GM23338 (cell line): ENCODE measurements at regions not wholly inside any gene's neighbourhood (a gene's known extent, or its start where the extent isn't known, plus 50 kb on each side); places are given as distances from the start of the nearest gene placed in this dataset.

Experiments
- ATAC-seq: fragments of 200-7000 bp; cut with Tn5 transposase; 3 replicates; pipeline ENCODE4 v1.9.1; 2020
- DNase-seq: peaks from one replicate; pipeline ENCODE4 v3.0.0-alpha.2; 2015; ENCODE audit warnings: low spot score
- H2AFZ ChIP-seq: fragments of 200-600 bp; sonication (generic); 2 replicates; pipeline ENCODE4 v1.8.0; 2016; ENCODE audit warnings: antibody characterized with exemption, mild to moderate bottlenecking, moderate library complexity
- H3F3A ChIP-seq: fragments of 200-600 bp; sonication (generic); replicated peaks from 2 replicates; pipeline ENCODE4 v1.8.0; 2017; ENCODE audit warnings: antibody characterized with exemption, mixed run types, low read depth
- H3K27ac ChIP-seq: fragments of 200-600 bp; sonication (generic); 2 replicates; pipeline ENCODE4 v1.6.1; 2016; ENCODE audit warnings: low read depth
- H3K27me3 ChIP-seq: fragments of 200-600 bp; sonication (generic); 2 replicates; pipeline ENCODE4 v1.8.0; 2016; ENCODE audit warnings: mild to moderate bottlenecking, mixed run types, moderate library complexity; ENCODE audit not compliant: insufficient read depth
- H3K36me3 ChIP-seq: fragments of 200-600 bp; sonication (generic); 2 replicates; pipeline ENCODE4 v1.8.0; 2016; ENCODE audit warnings: mild to moderate bottlenecking; ENCODE audit not compliant: insufficient read depth
- H3K4me1 ChIP-seq: fragments of 200-600 bp; sonication (generic); 2 replicates; pipeline ENCODE4 v1.8.0; 2016; ENCODE audit warnings: mild to moderate bottlenecking, moderate library complexity; ENCODE audit not compliant: insufficient read depth
- H3K4me2 ChIP-seq: fragments of 200-600 bp; sonication (generic); 2 replicates; pipeline ENCODE4 v1.7.1; 2017; ENCODE audit warnings: mixed run types
- H3K4me3 ChIP-seq: fragments of 200-600 bp; sonication (generic); 2 replicates; pipeline ENCODE4 v1.6.1; 2016; ENCODE audit warnings: mixed run types
- H3K79me2 ChIP-seq: fragments of 200-600 bp; sonication (generic); replicated peaks from 2 replicates; pipeline ENCODE4 v1.8.0; 2017; ENCODE audit warnings: mild to moderate bottlenecking; ENCODE audit not compliant: insufficient read depth
- H3K9me2 ChIP-seq: fragments of 200-600 bp; sonication (generic); 2 replicates; pipeline ENCODE4 v1.8.0; 2017; ENCODE audit not compliant: insufficient read depth
- H4K20me1 ChIP-seq: fragments of 200-600 bp; sonication (generic); replicated peaks from 2 replicates; pipeline ENCODE4 v1.8.0; 2017; ENCODE audit warnings: mild to moderate bottlenecking; ENCODE audit not compliant: insufficient read depth
- H3K27ac Mint-ChIP-seq: 2 replicates; pipeline ENCODE4 v1.8.0; 2020; ENCODE audit warnings: inconsistent platforms, mild to moderate bottlenecking, moderate library complexity, mixed read lengths
- H3K27me3 Mint-ChIP-seq: 3 replicates; pipeline ENCODE4 v1.8.0; 2022; ENCODE audit warnings: low read depth, mild to moderate bottlenecking, moderate library complexity, mixed read lengths, inconsistent platforms; ENCODE audit not compliant: insufficient read depth, poor library complexity
- H3K36me3 Mint-ChIP-seq: 3 replicates; pipeline ENCODE4 v1.8.0; 2021; ENCODE audit warnings: low read depth, mild to moderate bottlenecking, inconsistent platforms, moderate library complexity, mixed read lengths
- H3K4me1 Mint-ChIP-seq: 3 replicates; pipeline ENCODE4 v1.8.0; 2020; ENCODE audit warnings: mild to moderate bottlenecking, inconsistent platforms, mixed read lengths
- H3K4me3 Mint-ChIP-seq: 3 replicates; pipeline ENCODE4 v1.8.0; 2021; ENCODE audit warnings: moderate library complexity, mild to moderate bottlenecking, inconsistent platforms, mixed read lengths
- H3K9me3 Mint-ChIP-seq: 3 replicates; pipeline ENCODE4 v1.8.0; 2020; ENCODE audit warnings: moderate library complexity, mild to moderate bottlenecking, inconsistent platforms, mixed read lengths
- CREB1 ChIP-seq: fragments of 250-450 bp; sonication (Bioruptor Pico); IDR thresholded peaks from 2 replicates; pipeline ENCODE4 v1.5.0; 2020; ENCODE audit warnings: low read depth, mild to moderate bottlenecking, moderate library complexity
- ETS1 ChIP-seq: IDR thresholded peaks from 2 replicates; pipeline ENCODE4 v1.6.1; 2016; ENCODE audit warnings: antibody characterized with exemption
- EZH2 ChIP-seq: fragments of 200-600 bp; sonication (generic); IDR thresholded peaks from one replicate; pipeline ENCODE4 v1.8.0; 2017; ENCODE audit warnings: antibody characterized with exemption, mild to moderate bottlenecking, low read depth; ENCODE audit not compliant: unreplicated experiment
- EZH2phosphoT487 ChIP-seq: fragments of 200-600 bp; sonication (generic); IDR thresholded peaks from one replicate; pipeline ENCODE4 v1.8.1; 2018; ENCODE audit warnings: antibody characterized with exemption; ENCODE audit not compliant: unreplicated experiment
- JUNB ChIP-seq: IDR thresholded peaks from one replicate; pipeline ENCODE4 v1.6.1; 2016; ENCODE audit warnings: antibody characterized with exemption; ENCODE audit not compliant: unreplicated experiment
- NANOG ChIP-seq: IDR thresholded peaks from 2 replicates; pipeline ENCODE4 v1.6.1; 2016; ENCODE audit warnings: antibody characterized with exemption, borderline replicate concordance
- POLR2AphosphoS5 ChIP-seq: IDR thresholded peaks from 2 replicates; pipeline ENCODE4 v1.6.1; 2016; ENCODE audit warnings: antibody characterized with exemption, low read depth
- REST ChIP-seq: IDR thresholded peaks from one replicate; pipeline ENCODE4 v1.6.1; 2018; ENCODE audit warnings: antibody characterized with exemption; ENCODE audit not compliant: unreplicated experiment
- STAT1 ChIP-seq: IDR thresholded peaks from one replicate; pipeline ENCODE4 v1.6.1; 2016; ENCODE audit warnings: antibody characterized with exemption; ENCODE audit not compliant: unreplicated experiment
- ZNF114 ChIP-seq: fragments of 250-450 bp; sonication (Bioruptor Pico); IDR thresholded peaks from 2 replicates; pipeline ENCODE4 v1.5.0; 2020; ENCODE audit warnings: mild to moderate bottlenecking, moderate library complexity
- ZNF331 ChIP-seq: fragments of 250-450 bp; sonication (Bioruptor Pico); IDR thresholded peaks from 2 replicates; pipeline ENCODE4 v1.5.0; 2020; ENCODE audit warnings: low read depth, mild to moderate bottlenecking, moderate library complexity
- ZNF462 ChIP-seq: fragments of 250-450 bp; sonication (Bioruptor Pico); IDR thresholded peaks from 2 replicates; pipeline ENCODE4 v1.5.0; 2020; ENCODE audit warnings: mild to moderate bottlenecking, moderate library complexity
- TF ChIP-seq, protein P1 (sequence below), 2 experiments: fragments of 200-600 bp in 1 of 2; sonication (generic) in 1 of 2; conservative IDR thresholded peaks; 2 replicates each; pipeline versions ENCODE4 v1.5.1 to v1.6.1; 2016 to 2017; ENCODE audit warnings: antibody characterized with exemption in 2 of 2, low read depth in 2 of 2, mild to moderate bottlenecking in 2 of 2, moderate library complexity in 1 of 2

DNA sequence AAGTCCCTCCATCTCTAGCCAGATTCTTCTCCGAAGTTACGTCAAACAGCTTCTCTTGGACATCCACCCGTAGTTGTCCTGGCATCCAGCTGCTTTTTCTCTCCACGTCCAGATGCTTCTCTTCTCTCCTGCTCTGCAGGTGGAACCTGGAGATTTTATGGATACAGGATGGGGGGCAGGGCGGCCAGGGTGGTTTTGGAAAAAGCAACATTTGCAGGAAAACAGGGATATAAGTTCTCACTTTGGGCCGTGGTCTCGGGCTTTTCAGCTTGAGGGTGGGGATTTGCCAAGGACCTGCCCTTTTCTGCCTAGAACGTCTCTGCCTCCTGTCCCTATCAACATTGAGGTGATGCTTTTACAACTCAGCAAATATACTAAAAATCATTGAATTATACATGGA, 1941.6 kb upstream of the C9orf72 start:
- Histone ChIP-seq H3F3A (no peaks in the 10 kb centered on the region), H3K4me1 (peaks cover 29% of the 10 kb centered on the region), H2AFZ (peak overlapping the region; percentile 85), H3K27ac (no peak overlapping the region), H3K4me3 (peak overlapping the region; percentile 13; the same call in 1 of the 2 replicates), H4K20me1 (no peaks in the 10 kb centered on the region), H3K27me3 (no peaks in the 10 kb centered on the region), H3K36me3 (peaks cover 12% of the 10 kb centered on the region; the same call in 1 of the 2 replicates), H3K4me2 (peak overlapping the region; percentile 68), H3K79me2 (no peaks in the 10 kb centered on the region), H3K9me2 (no peaks in the 10 kb centered on the region)
- no peak overlapping the region for H3K27ac Mint-ChIP-seq
- no peak overlapping the region for H3K4me3 Mint-ChIP-seq
- ATAC-seq (no peak), DNase-seq (peak; percentile 5)
- peaks cover 22% of the 10 kb centered on the region for H3K36me3 Mint-ChIP-seq
- H3K4me1 Mint-ChIP-seq, result peaks cover 26% of the 10 kb centered on the region
- peaks cover 5% of the 10 kb centered on the region for H3K27me3 Mint-ChIP-seq
- TF ChIP-seq REST, result no peak
- no peak for TF ChIP-seq POLR2AphosphoS5
- TF ChIP-seq, protein P1, sequence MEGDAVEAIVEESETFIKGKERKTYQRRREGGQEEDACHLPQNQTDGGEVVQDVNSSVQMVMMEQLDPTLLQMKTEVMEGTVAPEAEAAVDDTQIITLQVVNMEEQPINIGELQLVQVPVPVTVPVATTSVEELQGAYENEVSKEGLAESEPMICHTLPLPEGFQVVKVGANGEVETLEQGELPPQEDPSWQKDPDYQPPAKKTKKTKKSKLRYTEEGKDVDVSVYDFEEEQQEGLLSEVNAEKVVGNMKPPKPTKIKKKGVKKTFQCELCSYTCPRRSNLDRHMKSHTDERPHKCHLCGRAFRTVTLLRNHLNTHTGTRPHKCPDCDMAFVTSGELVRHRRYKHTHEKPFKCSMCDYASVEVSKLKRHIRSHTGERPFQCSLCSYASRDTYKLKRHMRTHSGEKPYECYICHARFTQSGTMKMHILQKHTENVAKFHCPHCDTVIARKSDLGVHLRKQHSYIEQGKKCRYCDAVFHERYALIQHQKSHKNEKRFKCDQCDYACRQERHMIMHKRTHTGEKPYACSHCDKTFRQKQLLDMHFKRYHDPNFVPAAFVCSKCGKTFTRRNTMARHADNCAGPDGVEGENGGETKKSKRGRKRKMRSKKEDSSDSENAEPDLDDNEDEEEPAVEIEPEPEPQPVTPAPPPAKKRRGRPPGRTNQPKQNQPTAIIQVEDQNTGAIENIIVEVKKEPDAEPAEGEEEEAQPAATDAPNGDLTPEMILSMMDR (conservative IDR thresholded peaks at IDR 0.05; ENCODE audit: low read depth in 2 of 2), result no peak
- TF ChIP-seq EZH2phosphoT487, result no peak
- no peak for TF ChIP-seq ZNF462 (CRISPR knock-in tag)
- TF ChIP-seq ETS1, result no peak
- no peak for TF ChIP-seq STAT1
- no peak for TF ChIP-seq EZH2
- no peak for TF ChIP-seq NANOG
- no peak for TF ChIP-seq ZNF114 (CRISPR knock-in tag)
- TF ChIP-seq CREB1, result no peak
- no peak for TF ChIP-seq ZNF331
- no peak for TF ChIP-seq JUNB
- H3K9me3 Mint-ChIP-seq, result peaks cover 25% of the 10 kb centered on the region
